SKM-1 (cell line): ENCODE measurements at regions not wholly inside any gene's neighbourhood (a gene's known extent, or its start where the extent isn't known, plus 50 kb on each side); places are given as distances from the start of the nearest gene placed in this dataset.

ENCODE experiments used
- DNase-seq: peaks from one replicate; lab custom pipeline; 2025; ENCODE audit not compliant: unreplicated experiment; lab: John Stamatoyannopoulos, UW

DNA sequence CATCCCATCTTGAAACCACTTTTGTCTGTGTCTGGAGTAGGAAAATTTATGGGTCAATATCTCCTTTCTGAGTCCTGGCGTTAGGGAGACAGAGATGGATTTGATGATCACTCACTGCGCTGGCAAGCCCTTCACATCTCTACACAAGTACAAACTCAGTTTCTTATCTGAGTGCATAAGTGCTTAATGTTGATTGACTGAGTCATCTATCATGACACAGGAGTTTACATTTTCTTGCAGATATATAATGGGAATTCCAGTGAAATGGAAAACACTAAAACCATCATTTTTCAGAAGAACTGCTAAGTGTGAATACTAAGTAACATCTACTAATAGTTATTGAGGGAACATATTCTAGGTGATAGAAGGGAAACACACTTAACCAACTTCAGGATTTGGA, 763.9 kb upstream of the COBL start:
- no peak for DNase-seq

DNA sequence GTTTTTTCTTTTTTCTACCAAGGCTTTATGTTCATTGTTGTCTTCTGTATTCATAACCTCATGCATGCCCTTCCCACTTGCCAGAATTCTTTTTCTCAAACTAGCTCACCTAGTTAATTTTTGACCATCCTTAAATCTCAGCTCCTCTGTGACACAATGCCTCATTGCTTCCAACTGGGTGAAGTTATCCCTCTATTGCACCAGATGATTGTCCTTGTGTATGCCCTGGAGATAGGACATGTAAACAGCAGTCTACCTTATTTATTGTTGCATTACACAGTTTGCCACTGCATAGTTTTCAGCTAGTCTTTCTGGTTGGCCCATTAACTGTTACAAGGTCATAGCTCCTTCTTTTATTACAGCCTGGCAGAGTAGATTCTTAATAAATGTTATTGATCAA, 763.1 kb upstream of the COBL start:
- no peak for DNase-seq

DNA sequence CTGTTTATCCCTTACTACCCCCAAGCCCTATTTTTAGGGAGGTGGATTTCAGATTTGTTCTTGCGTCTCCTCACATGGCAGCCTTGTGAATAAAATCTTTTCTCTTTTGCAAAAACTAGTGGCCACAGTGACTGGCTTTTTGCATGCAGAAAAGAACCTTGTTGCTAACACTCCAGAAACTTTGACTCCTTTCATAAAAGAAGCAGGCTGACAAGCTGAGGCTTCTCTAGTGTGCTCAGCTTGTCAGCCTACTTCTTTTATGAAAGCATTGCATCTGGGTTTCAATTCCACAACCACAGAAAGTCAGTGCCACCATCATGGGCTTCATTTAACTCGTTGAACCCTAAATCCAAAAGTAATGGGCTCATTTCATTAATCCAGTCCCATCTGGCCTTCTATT, 761.0 kb upstream of the COBL start:
- no peak for DNase-seq

DNA sequence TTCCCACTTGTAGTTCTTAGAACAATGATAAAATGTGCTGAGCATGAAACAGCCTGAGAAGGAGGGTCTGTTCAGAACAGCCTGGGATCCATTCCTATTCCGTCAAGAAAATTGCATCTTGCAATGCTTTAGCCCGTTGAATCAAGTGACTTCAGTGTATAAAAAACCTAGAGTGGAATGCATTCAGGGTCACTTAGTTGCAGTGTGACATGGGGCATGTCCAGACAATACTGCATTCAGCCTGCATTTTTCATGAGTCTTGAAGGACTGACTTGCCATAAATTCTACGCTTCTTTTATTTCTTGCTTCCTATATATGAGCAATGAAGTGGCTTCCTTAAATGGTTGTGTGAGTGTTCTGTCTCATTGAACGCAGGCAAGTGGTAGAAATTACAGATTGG, 758.3 kb upstream of the COBL start:
- DNase-seq: no peak

DNA sequence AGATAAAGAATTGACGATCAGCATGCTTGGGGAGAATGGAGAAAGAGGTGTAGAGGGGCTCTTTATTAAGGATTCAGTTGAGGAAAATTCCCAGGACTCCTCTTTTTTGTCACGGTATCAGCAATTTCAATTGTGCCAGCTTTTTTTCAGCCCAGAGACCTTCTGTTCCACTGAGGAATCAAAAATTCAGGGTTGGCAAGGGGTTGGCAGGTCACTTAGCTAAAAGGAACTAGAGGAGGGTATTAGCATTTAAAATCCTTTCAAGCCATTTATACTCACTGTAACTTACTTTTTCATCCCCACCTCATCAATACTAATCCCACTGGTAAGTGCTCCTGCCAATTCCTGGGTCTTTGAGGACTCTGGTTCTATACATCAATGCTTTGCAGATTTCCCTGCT, 757.5 kb upstream of the COBL start:
- DNase-seq: no peak

DNA sequence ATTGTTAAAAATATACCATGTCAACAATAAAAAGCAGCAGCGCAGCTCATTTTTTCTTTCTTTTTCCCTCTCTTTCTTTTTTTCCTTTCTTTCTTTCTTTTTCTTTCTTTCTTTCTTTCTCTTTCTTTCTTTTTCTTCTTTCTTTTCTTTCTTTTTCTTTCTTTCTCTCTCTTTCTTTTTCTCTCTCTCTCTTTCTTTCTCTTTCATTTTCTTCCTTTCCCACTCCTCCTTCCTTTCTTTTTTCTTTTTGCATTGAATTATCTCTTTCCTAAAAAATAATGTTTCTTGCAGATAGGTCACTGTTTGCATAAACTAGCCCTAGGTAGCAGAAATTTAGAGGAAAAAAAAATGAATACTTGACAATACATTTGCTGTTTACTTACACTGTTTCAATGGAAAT, 755.1 kb upstream of the COBL start:
- no peak for DNase-seq

DNA sequence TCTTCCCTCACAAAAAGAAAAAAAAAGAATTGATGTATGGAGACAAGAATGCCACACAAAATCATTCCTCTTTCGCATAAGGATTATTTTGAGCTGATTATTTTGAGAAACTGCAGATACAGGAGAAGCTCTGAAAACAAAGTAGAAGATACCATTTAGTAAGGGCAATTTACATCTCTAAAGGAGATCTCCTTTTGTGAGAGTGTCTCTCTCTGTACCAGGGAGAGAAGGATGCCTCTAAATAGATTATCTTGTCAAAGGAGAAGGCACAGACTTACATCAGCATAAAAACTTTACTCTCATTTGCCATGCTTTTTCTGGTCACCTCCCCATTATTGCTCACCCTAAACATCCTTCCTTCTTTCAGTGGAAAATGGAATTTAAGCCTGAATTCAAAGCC, 747.9 kb upstream of the COBL start:
- DNase-seq: no peak

DNA sequence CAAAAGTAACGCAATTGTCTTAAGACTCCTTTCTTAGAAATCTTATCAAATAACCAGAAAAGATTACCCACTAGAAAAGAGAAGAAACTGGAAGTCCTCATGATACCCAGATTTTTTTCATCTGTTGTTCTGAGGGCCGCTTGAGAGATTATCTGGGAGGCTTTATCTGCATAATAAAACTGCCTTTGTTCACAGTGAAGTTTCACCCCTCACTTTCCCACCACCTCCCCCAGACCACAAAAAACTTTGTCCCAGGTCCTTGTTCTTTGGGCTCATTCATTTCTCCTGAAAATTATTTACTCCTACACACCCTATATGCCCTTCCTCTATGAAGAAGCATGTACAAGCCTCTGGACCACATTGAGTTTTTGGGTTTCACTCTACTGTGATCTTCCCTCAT, 745.1 kb upstream of the COBL start:
- DNase-seq: no peak

DNA sequence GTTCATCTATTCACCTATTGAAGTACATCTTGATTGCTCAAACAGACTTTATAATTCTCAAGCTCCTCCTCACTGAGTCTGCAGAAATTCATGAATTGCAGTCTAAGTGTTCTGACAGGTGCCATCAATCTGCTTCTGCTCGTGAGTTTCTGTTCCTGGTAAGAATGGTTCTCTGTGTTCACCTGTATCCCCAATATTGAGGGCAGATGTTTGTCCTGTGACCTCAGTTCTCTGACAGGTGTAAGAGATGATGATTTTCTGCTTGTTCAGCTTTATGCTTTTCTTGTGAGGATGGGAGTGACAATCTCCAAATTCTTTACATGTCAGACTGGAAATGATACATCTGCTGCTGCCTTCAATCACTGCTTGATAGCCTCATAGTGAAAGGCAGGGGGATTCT, 736.9 kb upstream of the COBL start:
- no peak for DNase-seq

DNA sequence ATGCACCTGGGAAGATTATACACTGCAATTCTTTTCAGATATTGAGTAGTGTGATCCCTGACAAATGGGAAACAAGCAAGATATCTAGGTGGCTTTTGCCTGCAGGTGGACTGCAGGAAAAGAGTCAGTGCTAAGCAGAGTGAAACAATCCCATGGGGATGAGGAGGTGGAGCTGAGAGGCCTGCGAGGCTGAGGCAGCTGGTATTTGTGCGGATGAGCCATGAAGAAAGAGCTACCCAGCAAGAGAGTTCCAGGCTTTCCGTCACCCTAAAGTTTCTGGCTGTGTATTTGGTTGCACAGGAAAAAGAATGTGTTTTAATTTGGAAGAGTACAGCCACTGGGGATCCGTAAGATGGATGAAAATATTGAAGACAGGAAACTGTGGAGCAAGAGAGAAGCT, 714.1 kb upstream of the COBL start:
- no peak for DNase-seq

DNA sequence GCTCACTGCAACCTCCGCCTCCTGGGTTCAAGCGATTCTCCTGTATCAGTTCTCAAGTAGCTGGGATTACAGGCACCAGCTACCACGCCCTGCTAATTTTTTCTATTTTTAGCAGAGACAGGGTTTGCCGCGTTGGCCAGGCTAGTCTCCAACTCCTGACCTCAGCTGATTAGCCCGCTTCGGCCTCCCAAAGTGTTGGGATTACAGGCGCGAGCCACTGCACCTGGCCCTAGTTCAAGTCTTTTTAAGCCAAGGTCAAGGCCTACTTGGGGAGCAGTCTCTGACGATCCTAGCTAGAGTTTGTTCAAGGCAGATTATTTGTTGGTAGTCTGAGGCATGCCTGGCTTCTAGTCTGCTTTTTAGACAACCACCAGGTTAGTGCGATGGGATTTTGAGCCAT, 709.5 kb upstream of the COBL start:
- DNase-seq: no peak

DNA sequence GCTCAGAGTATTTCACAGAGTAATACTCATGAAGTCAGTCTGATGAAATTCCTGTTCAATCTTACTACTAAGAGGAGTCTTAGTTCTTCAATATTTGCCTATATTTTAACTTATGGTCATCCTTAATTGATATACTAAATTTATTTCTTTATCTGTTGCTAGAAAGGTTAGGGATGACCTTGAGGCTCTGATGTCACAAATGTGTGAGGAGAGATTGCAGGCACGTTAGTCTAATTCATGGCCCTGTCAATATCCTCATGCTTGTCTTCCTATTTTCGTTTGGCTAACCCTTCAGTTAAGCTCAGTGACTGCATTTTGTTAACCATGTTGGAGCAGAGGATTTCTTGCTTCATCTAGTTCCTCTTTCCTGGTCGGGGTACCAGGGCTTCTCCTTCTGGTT, 704.7 kb upstream of the COBL start:
- peak; percentile 16 for DNase-seq

DNA sequence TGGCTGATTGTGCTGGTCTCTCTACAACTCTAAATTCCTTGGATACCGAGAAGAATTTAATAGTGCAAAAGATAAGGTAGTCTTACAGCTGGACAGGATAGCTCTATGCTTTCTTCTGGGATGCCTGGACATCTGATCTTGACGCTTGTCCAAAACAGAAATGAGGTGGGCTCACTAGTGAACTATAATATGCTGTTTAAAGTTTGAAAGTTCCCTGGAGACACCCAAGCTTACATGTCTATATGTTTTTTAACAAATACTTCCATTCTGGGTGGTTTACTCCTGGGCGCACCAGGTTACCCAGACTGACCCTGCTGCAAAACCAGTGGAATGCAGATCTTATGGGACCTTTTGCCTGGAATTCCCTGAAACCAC, 702.1 kb upstream of the COBL start:
- DNase-seq: no peak

DNA sequence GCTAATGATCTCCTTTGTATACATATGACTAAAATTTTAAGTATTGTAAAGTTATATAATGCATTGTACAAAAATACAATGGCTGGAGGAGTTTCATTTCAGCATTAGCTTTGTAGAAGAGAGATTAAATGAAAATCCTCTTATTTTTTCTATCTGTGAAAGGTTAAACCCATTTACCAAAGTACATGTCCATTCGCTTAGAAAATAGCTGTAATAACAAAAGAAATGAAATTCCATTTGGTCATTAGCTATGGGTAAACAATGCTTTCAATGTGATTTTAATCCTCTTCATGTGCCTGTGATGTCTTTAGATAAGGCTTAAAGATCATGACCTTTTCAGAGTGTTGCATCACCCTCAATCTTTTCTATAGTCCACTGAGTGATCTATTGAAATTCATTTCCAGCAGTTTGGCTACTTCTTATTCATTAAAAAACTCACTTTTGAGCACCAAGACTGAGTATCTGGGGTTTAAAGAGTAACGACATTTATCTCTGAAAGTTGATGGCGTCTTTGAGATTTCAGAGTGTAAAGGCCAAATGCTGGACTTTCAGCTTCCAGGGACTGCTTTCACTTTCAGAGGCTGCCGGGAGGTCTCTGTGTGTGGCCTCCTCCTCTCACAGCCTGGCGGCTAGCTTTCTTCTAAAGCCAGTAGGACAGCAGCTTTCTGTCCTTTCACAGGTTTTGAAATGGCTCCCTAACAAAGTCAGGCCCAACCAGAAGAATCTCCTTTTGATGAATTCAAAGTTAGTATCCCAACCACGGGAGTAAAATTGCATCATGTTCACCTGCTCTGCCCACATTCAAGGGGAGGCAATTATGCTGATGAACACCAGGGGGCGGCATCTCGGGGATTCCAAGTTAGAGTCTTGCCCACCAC, 701.4 kb upstream of the COBL start:
- no peak for DNase-seq

DNA sequence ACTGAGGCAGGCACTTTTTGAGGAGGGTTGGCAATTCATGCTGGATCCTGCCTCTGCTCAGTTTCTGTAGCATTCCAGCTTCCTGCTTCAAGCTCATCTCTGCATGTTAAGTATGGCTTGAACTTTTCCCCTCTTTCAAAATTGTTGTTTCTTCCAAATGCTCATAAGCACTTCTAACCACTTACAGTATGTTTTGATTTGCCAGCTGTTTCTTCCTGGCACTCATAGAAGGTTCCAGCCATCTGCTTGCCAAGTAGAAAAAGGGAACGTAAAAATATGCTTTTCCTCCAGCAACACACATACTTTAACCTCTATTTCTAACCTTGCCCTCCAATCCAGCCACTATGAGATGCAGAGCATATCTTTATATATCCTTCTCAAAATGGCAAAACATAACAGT, 692.6 kb upstream of the COBL start:
- DNase-seq: no peak

DNA sequence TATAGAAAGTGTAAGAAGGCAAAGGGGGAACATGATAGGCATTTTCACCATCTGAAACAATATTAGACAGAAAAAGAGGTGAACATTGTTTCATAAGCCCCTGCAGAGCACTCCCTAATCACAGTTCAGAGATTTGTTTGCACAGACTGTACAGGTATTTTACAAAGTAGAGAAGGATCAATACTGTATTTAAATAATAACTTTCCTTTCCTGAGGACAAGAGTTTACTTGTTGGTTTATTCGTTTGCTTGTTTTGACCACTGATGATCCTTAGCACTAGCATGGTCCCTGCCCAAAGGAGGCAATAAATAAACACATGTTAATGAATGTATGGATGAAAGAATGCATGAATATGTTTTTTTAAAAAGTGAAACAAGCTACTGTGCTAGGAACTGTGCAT, 690.1 kb upstream of the COBL start:
- no peak for DNase-seq

DNA sequence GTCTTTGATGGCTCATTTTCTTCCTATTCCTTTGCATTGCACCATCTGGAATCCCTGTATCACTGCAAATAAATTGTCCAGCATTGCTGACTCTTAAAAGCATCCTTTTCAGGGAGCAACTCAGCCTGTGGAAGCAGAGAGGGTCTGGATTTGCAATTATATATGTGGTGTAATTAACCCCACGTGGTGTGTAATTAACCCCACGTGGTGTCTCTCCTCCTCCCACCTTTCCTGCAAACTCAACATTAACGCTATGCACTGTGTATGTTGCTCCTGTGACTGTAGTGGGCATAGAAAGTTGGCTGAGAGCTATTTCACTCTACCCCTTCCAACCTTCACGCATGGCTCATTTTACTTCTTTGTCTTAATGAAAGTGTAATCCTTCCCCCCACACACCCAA, 689.0 kb upstream of the COBL start:
- no peak for DNase-seq

DNA sequence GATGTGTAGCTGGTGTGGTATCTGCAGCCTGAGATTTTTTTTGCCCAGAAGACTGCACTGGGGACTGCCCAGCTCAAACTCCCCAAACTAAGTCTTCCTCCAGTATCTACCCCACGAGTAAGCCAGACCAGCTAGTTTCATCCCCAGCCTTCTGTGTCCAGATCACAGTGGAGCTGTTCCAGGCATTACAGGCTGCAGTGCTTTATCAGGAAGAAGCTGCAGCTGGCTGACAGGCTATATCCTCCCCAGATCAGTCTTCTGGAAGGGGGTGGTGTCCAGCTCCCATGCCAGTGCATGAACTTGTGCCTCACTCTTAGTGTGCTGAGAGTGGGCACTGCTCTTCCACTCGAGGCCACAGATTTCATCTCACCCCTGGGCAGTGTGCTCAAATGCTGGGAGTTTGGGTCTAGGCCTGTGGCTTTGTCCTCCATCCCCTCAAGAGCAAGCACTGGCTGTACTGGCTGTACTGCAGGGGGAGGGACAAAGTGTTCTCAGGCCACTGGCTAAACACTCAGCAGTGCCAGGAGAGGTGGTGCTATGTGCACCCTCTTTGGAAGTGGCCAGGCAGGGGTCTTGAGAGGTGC, 679.1 kb upstream of the COBL start:
- DNase-seq: no peak

DNA sequence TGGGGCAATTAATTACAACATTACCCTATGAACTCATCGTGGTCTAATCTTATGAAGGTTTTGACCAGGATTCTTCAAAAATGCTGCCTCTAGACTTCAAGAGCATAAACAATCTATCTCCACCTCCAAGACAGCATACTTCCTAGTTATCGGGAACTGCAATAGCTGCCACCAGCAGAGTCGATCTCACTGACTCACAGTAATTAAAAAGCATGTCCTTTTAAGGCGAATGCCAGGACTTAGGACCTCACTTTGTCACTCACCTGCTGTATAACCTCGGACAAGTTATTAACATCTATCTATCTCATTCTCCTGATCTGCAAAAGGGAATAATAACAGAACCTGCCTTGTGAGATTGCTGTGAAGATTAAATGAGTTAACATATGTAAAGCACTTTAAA, 666.0 kb upstream of the COBL start:
- DNase-seq: no peak

DNA sequence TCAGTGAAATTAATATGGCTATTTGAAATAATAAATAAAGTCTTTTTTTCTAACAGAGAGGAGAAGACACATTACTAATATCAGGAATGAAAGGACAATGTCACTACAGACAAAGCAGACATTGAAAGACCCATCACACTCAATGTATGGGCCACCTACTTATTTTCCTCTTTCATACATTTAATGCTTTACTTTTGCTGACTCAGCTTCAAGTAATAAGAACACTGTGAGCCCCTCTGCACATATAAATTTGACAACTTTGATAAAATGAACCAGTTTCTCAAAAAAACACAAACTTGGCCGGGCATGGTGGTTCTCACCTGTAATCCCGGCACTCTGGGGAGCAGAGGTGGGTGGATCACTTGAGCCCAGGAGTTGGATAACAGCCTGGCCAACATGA, 664.2 kb upstream of the COBL start:
- no peak for DNase-seq

DNA sequence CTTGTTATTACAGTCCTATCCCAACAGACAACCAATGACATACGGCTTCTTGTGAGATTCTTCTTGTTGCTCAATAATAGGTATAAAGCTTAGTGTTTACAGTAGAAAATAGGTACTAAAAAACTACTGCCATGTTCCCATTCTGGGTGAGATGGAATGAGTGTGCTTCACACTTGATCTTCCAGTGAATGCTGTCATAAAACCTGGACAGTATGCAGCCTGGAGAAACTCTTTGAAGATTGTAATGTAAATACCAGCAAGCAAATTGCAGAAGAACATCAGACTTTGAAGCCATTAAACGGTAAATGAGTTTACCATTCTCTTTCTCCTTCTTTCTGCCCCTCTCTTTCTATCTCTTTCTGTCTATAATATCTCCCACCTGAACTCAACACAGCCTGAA, 663.7 kb upstream of the COBL start:
- no peak for DNase-seq

DNA sequence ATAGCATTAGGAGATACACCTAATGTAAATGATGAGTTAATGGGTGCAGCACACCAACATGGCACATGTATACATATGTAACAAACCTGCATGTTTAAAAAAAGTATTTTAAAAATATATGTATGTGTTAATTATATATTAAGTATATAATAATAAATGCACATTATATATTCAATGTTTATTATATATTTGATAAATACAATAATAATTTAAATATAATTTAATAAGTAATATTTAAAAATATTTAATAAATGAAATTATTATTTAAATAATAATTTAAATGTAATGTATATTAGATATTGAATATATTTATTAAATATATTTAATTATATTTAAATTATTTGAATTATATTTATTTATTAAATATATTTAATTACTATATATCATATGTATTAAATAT, 661.3 kb upstream of the COBL start:
- no peak for DNase-seq

DNA sequence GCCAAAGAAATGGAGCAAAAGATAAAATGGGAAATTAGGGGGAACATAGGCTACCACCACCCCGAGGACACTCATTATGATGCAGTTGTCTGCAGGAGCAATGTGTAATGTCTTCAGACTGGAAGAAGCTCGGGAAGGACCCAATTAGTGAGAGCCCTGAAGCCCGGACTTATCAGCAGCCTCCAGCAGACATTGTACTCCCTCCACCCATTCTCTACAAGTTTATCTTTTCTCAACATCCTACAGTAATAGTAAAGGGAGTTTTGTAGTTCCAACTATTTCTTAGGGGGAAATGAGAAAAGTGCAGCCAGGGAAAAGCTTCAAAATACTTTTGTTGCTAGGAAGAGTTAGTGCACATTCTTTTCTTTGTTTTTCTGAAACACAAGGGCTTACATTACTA, 657.3 kb upstream of the COBL start:
- no peak for DNase-seq
